ENCODE measurements at regions not wholly inside any gene's neighbourhood (a gene's known extent, or its start where the extent isn't known, plus 50 kb on each side); places are given as distances from the start of the nearest gene placed in this dataset.

DNA sequence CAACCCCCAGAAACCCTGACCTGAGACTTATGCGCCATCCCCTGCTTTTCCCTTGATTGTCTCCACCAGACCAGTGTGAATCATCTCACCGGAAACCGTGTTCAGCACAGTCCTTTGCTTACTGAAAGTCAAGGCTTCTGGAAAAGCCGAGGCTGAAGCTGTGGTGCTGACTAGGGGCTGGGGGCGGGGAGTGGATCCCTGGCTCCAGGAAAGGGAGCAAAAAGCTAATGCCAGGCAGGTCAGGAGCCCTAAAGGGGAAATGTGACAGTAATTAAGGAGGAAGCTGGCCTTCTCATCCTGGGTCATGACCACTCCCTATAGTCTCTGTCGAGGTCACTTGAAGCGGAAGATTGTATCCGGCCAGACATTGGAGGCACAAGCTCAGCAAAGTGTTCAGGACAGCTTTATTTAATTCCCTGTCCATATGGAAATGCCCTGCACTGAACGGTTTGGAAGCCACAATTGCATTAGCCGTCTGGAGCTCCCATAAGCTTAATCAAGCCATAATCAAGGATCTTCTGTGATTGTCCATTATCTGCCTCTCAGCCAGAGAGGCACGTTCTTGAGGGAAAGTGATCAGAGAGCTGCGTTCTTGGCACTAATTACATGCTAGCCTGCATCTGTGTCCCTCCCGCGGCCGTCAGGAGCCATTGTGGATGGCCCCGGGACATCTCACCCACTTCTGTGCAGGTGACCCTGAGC lies 403.6 kb downstream of the RRAGC start:
- DNase-seq (ENCODE audit: low read depth): no peak

DNA sequence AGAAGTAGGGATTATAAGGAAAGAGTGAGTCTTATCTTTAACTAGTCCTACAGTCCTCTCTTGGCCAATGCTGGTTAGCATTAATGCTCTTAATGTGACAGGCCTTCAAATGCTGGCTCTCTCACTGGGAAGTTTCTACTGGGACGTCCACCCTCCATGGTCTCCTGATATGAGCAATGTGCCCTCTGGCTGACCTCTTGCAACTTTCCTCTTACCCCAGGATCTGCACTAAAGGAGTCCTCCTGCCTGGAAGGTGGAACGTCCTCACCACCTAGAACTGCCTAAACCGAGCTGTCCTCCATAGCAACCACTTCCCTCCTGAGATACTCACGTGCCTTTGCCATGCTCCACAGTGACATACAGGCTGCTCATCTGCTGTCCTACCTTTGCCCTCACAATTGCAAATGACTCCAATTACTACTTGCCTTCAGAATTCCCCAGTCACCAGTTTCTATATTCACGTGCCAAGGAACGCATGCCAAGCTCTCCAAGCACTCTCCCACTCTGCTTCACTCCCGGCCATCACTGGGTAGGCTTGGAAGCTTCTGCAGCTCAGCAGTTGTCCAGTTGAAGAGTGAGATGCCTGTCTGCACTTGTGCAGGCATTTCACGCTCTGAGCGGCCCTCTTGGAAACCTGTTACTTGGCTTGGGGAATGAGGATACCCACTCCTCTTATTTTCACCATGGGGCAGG lies 404.7 kb downstream of the RRAGC start:
- DNase-seq (ENCODE audit: low read depth): no peak
- H3K4me3 ChIP-seq (ENCODE audit: low read depth, low read length): no peak overlapping the region
- TF ChIP-seq, protein P1, sequence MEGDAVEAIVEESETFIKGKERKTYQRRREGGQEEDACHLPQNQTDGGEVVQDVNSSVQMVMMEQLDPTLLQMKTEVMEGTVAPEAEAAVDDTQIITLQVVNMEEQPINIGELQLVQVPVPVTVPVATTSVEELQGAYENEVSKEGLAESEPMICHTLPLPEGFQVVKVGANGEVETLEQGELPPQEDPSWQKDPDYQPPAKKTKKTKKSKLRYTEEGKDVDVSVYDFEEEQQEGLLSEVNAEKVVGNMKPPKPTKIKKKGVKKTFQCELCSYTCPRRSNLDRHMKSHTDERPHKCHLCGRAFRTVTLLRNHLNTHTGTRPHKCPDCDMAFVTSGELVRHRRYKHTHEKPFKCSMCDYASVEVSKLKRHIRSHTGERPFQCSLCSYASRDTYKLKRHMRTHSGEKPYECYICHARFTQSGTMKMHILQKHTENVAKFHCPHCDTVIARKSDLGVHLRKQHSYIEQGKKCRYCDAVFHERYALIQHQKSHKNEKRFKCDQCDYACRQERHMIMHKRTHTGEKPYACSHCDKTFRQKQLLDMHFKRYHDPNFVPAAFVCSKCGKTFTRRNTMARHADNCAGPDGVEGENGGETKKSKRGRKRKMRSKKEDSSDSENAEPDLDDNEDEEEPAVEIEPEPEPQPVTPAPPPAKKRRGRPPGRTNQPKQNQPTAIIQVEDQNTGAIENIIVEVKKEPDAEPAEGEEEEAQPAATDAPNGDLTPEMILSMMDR (conservative IDR thresholded peaks at IDR 0.05; ENCODE audit: low read depth, low read length): no peak

More for the DNA sequence above, 403.6 kb downstream of the RRAGC start:
- TF ChIP-seq, protein P1 (conservative IDR thresholded peaks at IDR 0.05; ENCODE audit: low read depth, low read length): no peak
- H3K4me3 ChIP-seq (ENCODE audit: low read depth, low read length): no peak overlapping the region

DNA sequence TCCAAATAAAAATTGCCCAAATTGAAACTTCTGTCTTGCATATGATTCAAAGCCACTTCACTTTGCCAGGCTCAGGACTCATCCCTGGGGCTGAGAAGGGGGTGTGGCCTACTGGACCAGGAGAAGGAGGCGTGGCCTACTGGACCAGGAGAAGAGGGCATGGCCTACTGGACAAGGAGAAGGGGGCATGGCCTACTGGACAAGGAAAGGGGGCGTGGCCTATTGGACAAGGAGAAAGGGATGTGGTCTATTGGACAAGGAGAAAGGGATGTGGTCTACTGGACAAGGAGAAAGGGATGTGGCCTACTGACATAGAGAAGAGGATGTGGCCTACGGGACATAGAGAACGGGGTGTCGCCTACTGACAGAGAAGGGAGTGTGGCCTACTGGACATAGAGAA lies 405.3 kb downstream of the RRAGC start:
- DNase-seq (ENCODE audit: low read depth): no peak
- TF ChIP-seq, protein P1 (conservative IDR thresholded peaks at IDR 0.05; ENCODE audit: low read depth, low read length): no peak
- H3K4me3 ChIP-seq (ENCODE audit: low read depth, low read length): no peak overlapping the region

DNA sequence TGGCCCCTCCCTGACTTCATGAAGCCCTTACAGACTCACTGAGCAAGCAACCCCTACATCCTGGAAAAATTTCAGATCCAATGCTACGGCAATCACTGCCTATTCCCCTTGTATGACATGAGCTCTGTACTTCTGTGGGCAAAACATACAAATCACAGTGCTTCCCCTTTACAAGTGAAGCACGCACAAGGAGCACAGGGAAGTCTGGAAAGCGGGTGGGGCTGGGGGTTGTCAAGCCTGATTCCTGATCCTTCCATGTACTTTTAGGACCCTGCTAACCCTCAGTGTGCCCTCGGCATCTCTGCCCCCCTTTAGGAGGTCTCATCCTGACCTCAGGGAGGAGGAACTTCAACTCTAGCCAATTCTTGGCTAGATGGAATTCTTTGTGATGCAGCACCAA lies 405.7 kb upstream of the POU3F1 start:
- no peak overlapping the region for H3K4me3 ChIP-seq (ENCODE audit: low read depth, low read length)
- TF ChIP-seq, protein P1 (conservative IDR thresholded peaks at IDR 0.05; ENCODE audit: low read depth, low read length): no peak
- DNase-seq (ENCODE audit: low read depth): no peak

DNA sequence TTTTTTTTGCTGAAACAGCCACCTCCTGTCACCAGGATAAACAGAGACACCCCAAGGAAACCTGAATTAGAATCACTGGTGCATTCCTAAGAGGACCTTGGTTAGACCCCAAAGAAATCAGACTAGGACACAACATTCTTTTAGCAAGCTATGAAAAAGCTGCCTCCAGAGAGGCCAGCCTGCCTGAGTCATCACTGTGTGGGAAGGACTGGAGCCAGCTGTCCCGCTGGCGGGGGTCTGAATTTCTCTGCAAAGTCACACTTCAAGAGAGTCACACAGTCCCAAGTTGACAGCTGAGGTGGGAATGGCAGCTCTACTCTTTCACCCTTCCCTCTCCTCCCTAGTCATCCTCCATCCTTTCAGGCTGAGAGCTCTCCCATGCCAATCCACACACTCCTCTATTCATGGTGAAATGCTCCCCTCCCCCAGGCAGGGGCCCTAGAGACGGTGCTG lies 405.0 kb upstream of the POU3F1 start:
- H3K4me3 ChIP-seq (ENCODE audit: low read depth, low read length): no peak overlapping the region
- TF ChIP-seq, protein P1 (conservative IDR thresholded peaks at IDR 0.05; ENCODE audit: low read depth, low read length): no peak
- no peak for DNase-seq (ENCODE audit: low read depth)

DNA sequence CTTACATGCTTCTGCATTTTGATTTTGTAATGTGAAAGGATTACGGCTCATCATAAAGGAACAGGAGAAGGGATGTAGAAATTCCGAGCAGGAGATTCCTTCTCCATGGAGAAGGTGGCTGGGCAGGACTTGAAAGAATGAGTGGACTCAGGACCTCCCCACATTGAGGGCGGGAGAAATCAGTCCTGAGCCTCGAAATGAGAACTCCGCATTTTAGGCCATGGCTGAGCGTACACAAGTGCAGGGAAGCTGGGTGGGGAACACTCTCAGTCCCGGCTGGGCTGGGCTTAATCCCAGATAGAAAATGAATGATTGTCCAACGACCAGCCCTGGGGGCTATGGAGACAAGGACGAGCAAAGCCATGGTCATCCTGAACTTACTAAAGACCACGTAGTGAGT lies 402.3 kb upstream of the POU3F1 start:
- DNase-seq (ENCODE audit: low read depth): no peak
- no peak overlapping the region for H3K4me3 ChIP-seq (ENCODE audit: low read depth, low read length)
- TF ChIP-seq, protein P1 (conservative IDR thresholded peaks at IDR 0.05; ENCODE audit: low read depth, low read length): no peak
